NCI-H1694 treated with DMSO at 0.1 percent for 48 hours (cell line): ENCODE measurements at regions not wholly inside any gene's neighbourhood (a gene's known extent, or its start where the extent isn't known, plus 50 kb on each side); places are given as distances from the start of the nearest gene placed in this dataset.
"Not testable (repeated sequence)": the region's sequence is repeated elsewhere in the genome, so short reads cannot be mapped to it uniquely, and the experiment has no call there.

ENCODE experiments used
- DNase-seq: peaks from one replicate; lab custom pipeline; 2025; lab: John Stamatoyannopoulos, UW

DNA sequence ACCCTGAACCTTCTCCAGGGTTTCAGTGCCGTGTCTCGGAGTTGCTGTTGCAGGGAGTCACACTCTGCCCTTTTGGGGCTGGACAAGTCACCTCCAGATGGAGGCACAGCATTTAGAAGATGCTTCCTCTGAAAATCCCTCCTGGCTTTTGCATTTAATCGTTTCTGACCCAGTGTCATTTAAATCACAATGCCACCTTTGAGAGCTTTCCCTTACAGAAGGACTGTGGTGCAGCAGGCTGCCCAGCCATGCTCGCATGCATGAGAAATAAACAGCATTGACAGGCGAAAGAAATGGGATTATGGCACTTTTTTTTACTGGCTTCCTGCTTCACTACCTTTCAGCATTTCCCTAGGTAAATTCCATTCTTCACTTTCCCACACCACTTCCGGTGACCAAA is 113.4 kb upstream of the DYRK2 start:
- DNase-seq, result no peak

DNA sequence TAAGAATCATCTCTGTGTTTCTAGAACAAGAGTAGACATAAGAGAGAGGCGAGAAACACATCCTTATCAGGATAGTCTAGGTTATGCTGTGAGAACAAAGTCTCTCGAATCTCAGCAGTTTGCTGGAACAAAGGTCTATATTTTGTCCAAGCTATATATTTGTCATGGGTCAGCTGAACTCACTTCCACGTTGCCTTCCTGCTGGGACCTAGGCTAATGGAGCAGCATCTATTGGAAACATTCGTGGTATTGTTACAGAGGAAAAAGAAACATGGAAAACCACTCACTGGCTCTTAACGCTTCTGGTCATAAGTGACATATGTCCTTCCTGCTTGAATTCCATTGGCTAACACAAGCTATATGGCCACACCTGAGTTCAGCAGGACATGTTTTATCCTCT is 112.6 kb upstream of the DYRK2 start:
- DNase-seq, result no peak

DNA sequence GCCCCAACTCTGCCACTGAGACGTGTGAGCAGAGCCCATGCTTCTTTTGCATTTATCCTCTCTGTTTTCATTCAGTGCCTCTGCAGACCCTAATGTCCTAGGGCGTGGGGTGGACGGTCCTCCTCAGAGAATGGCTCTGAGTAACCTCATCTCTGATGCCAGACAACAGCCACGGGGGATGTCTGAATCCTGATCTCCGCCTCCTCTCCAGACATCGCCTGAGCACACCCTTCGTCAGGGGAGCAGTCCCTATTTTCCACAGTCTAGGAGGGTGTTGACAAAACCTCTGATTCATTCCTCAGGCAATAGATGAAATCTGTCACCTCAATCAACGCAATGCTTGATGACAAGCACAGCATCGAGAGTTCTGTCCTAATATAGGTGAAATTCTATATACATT is 109.2 kb upstream of the DYRK2 start:
- DNase-seq, result no peak

DNA sequence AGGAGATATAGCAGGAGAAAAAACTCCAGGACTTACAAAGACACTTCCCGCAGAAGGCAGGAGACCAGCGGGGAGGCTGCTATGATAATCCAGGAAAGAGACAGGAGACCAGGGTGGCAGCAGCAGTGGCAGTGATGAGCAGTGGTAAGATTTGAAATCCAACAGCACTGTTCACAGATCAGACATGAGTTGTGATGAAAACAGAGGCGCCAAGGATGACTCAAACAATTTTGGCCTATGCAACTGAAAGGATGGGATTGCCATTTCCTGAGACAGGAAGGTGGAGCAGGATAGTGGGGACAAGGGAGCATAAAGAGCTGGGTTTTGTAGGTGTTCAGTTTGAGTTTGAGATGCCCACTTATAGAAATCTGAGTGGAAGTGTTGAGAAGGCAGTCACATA is 108.6 kb upstream of the DYRK2 start:
- DNase-seq, result no peak

DNA sequence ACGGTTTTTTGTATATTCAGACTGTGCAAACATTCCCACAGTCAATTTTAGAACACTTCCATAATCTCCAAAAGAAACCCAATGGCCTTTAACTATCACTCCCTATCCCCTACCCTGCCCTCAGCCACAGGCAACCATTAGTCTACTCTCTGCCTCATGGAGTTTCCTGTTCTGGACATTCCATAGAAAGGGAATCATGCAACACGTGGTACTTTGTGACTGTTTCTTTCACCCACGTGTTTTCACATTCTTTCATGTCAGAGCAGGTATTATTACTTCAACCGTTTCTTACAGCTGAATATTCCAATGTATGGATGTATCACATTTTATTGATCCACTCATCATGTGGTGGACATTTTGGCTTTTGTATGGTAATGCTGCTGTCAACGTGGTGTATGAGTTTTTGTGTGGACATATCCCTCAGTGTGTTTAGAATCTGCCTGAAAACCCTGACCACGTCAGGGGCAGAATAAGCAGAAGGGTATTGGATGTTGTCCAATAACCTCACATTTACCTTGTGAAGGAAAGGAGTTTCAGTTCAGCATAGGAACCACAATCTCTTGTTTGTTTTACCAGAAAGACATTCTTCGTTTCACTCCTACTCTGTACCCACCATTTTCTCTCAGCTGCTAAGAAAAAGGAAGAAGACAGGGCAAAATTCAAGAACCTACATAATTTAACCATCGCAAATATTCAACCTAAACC is 107.5 kb upstream of the DYRK2 start:
- no peak for DNase-seq

GRCh38 chr12:67541625-67541991 is 106.9 kb upstream of the DYRK2 start:
- DNase-seq, result no peak

GRCh38 chr12:67543021-67543770 is 105.3 kb upstream of the DYRK2 start:
- DNase-seq, result no peak

DNA sequence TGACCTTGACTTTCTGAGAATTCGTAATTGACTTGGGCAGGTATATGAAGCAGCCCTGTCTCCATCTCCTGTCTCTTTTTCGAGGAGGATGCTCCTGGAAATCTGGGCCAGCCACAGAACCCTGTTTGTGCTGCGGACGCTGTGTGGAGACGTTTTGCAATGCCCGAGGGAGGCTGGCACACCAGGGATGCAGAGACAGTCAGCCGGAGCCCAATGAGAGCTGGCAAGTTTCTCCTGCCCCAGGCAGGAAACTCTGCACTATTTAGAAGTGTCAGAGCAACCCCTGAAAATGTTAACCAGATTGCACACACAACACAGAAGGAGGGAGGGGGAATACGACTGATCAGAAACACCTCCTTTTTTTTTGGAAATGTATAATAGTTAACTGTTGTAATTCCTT is 103.2 kb upstream of the DYRK2 start:
- DNase-seq, result no peak

DNA sequence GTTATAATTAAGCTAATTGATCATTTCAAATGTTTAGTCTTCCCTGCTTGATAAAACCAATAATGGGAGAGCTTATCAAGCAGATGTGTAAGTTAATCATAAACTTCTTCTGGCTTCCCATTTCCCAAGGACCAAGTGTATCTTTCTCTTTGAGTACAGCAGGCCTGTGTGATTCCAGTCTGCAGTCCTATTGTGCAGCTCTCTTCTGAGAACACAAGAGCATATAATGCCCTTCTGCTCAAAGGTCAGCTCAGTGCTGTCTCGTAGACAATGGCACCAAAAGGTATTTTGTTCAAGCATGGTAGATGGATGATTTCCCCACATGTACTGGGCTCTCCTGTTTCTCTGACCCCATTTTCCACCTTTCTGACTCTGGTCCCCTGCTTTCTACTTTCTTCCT is 101.8 kb upstream of the DYRK2 start:
- DNase-seq, result no peak

GRCh38 chr12:67555075-67555717 is 93.3 kb upstream of the DYRK2 start:
- DNase-seq, result not testable (repeated sequence)

DNA sequence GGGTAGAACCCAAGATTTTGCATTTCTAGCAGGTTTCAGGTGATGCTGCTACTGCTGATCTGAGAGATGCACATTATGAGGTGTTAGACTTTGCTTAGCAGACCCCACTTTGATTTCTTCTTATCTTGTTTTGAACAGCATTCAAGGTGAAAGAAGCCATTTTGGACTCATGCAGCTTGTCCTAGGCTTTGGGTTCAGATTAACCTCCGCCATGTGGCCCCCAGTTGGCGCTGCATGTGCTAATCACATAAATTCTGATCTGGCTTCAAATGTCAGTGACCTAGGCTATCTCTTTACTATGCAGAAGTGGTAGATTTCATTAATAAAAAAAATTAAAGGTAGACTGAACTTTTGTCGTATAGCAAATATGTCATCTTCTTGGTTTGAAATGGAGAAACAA is 89.8 kb upstream of the DYRK2 start:
- no peak for DNase-seq

- no peak for DNase-seq
Measured at GRCh38 chr12:67559751-67560150, 88.8 kb upstream of the DYRK2 start.

DNA sequence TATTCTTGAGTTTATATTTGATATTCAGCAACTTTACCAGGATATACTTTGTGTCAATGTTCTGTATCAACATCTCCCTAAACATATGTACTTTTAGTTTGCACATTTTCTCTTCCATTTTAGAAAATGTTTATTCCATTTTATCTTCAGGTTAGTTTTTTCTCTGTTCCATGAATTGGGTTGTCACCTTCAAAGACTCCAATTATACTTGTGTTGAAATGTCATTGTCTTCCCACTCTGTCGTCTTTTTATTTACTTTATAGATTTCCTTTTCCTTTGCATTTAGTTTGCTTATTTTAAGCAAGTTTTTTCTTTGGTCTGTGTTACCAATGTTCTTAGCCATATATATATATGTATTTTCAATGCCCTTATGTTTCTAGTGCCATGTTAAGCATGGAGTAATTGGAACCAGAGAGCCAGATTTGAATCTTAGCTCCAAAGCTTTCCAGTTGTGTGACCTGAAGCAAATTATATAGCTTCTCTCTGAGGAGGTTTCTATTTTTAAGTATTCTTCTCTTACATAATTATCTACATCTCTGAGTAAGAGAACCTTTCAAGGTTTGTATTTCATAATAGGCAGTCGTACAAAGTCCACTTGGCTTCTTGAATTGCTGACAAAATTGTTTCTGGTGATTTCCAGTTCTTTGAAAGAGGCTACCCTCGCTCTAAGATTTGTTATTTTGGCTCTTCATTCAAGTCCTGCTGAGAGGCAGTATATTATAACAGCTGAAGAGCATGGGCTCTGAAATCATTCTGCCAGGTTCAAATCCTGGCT is 85.8 kb upstream of the DYRK2 start:
- DNase-seq, result no peak

GRCh38 chr12:67568055-67568454 is 80.5 kb upstream of the DYRK2 start:
- no peak for DNase-seq

GRCh38 chr12:67572492-67572891 is 76.1 kb upstream of the DYRK2 start:
- DNase-seq, result no peak

GRCh38 chr12:67573566-67573965 is 75.0 kb upstream of the DYRK2 start:
- no peak for DNase-seq

GRCh38 chr12:67578976-67579661 is 69.4 kb upstream of the DYRK2 start:
- no peak for DNase-seq

- no peak for DNase-seq
Measured at GRCh38 chr12:67579662-67580003, 68.9 kb upstream of the DYRK2 start.

- DNase-seq, result no peak
Measured at GRCh38 chr12:67582238-67582834, 66.2 kb upstream of the DYRK2 start.

DNA sequence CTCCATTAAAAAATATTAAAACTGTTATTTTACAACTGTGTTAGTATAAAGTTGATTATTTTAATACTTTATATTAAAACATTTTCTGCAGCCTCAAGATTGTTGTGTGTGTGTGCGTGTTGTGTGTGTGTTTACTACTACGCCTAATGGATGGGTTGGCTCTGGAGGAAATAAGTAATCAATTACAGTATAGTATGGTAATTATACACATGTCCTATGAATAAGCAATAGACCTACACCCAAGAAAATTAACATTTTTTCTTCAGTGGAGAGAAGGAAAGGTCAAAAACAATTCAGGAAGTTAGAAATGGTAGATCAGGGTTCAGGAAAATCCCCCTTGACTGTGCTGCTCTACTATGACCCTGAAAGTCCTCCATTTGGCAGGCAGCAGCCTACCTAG is 65.7 kb upstream of the DYRK2 start:
- no peak for DNase-seq

DNA sequence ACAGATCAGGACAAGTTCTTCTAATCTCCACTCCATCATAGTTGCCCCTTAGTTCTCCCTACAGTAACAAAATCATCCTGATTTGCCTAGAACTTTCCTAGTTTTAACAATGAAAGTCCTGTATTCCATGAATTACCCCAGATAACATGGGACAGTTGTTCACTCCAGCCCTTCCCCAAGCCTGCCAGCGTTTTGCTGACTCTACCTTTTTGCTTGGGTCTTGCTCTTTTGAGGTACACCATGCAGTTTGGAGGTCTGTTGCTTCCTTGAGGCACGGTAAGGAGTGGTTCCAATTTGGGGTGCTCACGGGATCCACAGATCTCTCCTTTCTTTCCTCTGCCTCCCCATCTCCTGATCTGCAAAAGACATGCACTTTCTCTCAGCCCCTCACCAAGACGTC is 61.6 kb upstream of the DYRK2 start:
- no peak for DNase-seq

- DNase-seq, result no peak
Measured at GRCh38 chr12:67589078-67589477, 59.5 kb upstream of the DYRK2 start.
